GM23338 (cell line): ENCODE measurements at regions not wholly inside any gene's neighbourhood (a gene's known extent, or its start where the extent isn't known, plus 50 kb on each side); places are given as distances from the start of the nearest gene placed in this dataset.

ENCODE experiments used
- ATAC-seq: fragments of 200-7000 bp; cut with Tn5 transposase; 3 replicates; pipeline ENCODE4 v1.9.1; 2020
- DNase-seq: peaks from one replicate; pipeline ENCODE4 v3.0.0-alpha.2; 2015; ENCODE audit warnings: low spot score
- H2AFZ ChIP-seq: fragments of 200-600 bp; sonication (generic); 2 replicates; pipeline ENCODE4 v1.8.0; 2016; ENCODE audit warnings: antibody characterized with exemption, mild to moderate bottlenecking, moderate library complexity
- H3F3A ChIP-seq: fragments of 200-600 bp; sonication (generic); replicated peaks from 2 replicates; pipeline ENCODE4 v1.8.0; 2017; ENCODE audit warnings: antibody characterized with exemption, mixed run types, low read depth
- H3K27ac ChIP-seq: fragments of 200-600 bp; sonication (generic); 2 replicates; pipeline ENCODE4 v1.6.1; 2016; ENCODE audit warnings: low read depth
- H3K27me3 ChIP-seq: fragments of 200-600 bp; sonication (generic); 2 replicates; pipeline ENCODE4 v1.8.0; 2016; ENCODE audit warnings: mild to moderate bottlenecking, mixed run types, moderate library complexity; ENCODE audit not compliant: insufficient read depth
- H3K36me3 ChIP-seq: fragments of 200-600 bp; sonication (generic); 2 replicates; pipeline ENCODE4 v1.8.0; 2016; ENCODE audit warnings: mild to moderate bottlenecking; ENCODE audit not compliant: insufficient read depth
- H3K4me1 ChIP-seq: fragments of 200-600 bp; sonication (generic); 2 replicates; pipeline ENCODE4 v1.8.0; 2016; ENCODE audit warnings: mild to moderate bottlenecking, moderate library complexity; ENCODE audit not compliant: insufficient read depth
- H3K4me2 ChIP-seq: fragments of 200-600 bp; sonication (generic); 2 replicates; pipeline ENCODE4 v1.7.1; 2017; ENCODE audit warnings: mixed run types
- H3K4me3 ChIP-seq: fragments of 200-600 bp; sonication (generic); 2 replicates; pipeline ENCODE4 v1.6.1; 2016; ENCODE audit warnings: mixed run types
- H3K79me2 ChIP-seq: fragments of 200-600 bp; sonication (generic); replicated peaks from 2 replicates; pipeline ENCODE4 v1.8.0; 2017; ENCODE audit warnings: mild to moderate bottlenecking; ENCODE audit not compliant: insufficient read depth
- H3K9me2 ChIP-seq: fragments of 200-600 bp; sonication (generic); 2 replicates; pipeline ENCODE4 v1.8.0; 2017; ENCODE audit not compliant: insufficient read depth
- H4K20me1 ChIP-seq: fragments of 200-600 bp; sonication (generic); replicated peaks from 2 replicates; pipeline ENCODE4 v1.8.0; 2017; ENCODE audit warnings: mild to moderate bottlenecking; ENCODE audit not compliant: insufficient read depth
- H3K27ac Mint-ChIP-seq: 2 replicates; pipeline ENCODE4 v1.8.0; 2020; ENCODE audit warnings: inconsistent platforms, mild to moderate bottlenecking, moderate library complexity, mixed read lengths
- H3K27me3 Mint-ChIP-seq: 3 replicates; pipeline ENCODE4 v1.8.0; 2022; ENCODE audit warnings: low read depth, mild to moderate bottlenecking, moderate library complexity, mixed read lengths, inconsistent platforms; ENCODE audit not compliant: insufficient read depth, poor library complexity
- H3K36me3 Mint-ChIP-seq: 3 replicates; pipeline ENCODE4 v1.8.0; 2021; ENCODE audit warnings: low read depth, mild to moderate bottlenecking, inconsistent platforms, moderate library complexity, mixed read lengths
- H3K4me1 Mint-ChIP-seq: 3 replicates; pipeline ENCODE4 v1.8.0; 2020; ENCODE audit warnings: mild to moderate bottlenecking, inconsistent platforms, mixed read lengths
- H3K4me3 Mint-ChIP-seq: 3 replicates; pipeline ENCODE4 v1.8.0; 2021; ENCODE audit warnings: moderate library complexity, mild to moderate bottlenecking, inconsistent platforms, mixed read lengths
- H3K9me3 Mint-ChIP-seq: 3 replicates; pipeline ENCODE4 v1.8.0; 2020; ENCODE audit warnings: moderate library complexity, mild to moderate bottlenecking, inconsistent platforms, mixed read lengths
- CREB1 ChIP-seq: fragments of 250-450 bp; sonication (Bioruptor Pico); IDR thresholded peaks from 2 replicates; pipeline ENCODE4 v1.5.0; 2020; ENCODE audit warnings: low read depth, mild to moderate bottlenecking, moderate library complexity
- CTCF ChIP-seq, 2 experiments: fragments of 200-600 bp in 1 of 2; sonication (generic) in 1 of 2; conservative IDR thresholded peaks; 2 replicates each; pipeline versions ENCODE4 v1.5.1 to v1.6.1; 2016 to 2017; ENCODE audit warnings: antibody characterized with exemption in 2 of 2, low read depth in 2 of 2, mild to moderate bottlenecking in 2 of 2, moderate library complexity in 1 of 2
- ETS1 ChIP-seq: IDR thresholded peaks from 2 replicates; pipeline ENCODE4 v1.6.1; 2016; ENCODE audit warnings: antibody characterized with exemption
- EZH2 ChIP-seq: fragments of 200-600 bp; sonication (generic); IDR thresholded peaks from one replicate; pipeline ENCODE4 v1.8.0; 2017; ENCODE audit warnings: antibody characterized with exemption, mild to moderate bottlenecking, low read depth; ENCODE audit not compliant: unreplicated experiment
- EZH2phosphoT487 ChIP-seq: fragments of 200-600 bp; sonication (generic); IDR thresholded peaks from one replicate; pipeline ENCODE4 v1.8.1; 2018; ENCODE audit warnings: antibody characterized with exemption; ENCODE audit not compliant: unreplicated experiment
- JUNB ChIP-seq: IDR thresholded peaks from one replicate; pipeline ENCODE4 v1.6.1; 2016; ENCODE audit warnings: antibody characterized with exemption; ENCODE audit not compliant: unreplicated experiment
- NANOG ChIP-seq: IDR thresholded peaks from 2 replicates; pipeline ENCODE4 v1.6.1; 2016; ENCODE audit warnings: antibody characterized with exemption, borderline replicate concordance
- POLR2AphosphoS5 ChIP-seq: IDR thresholded peaks from 2 replicates; pipeline ENCODE4 v1.6.1; 2016; ENCODE audit warnings: antibody characterized with exemption, low read depth
- REST ChIP-seq: IDR thresholded peaks from one replicate; pipeline ENCODE4 v1.6.1; 2018; ENCODE audit warnings: antibody characterized with exemption; ENCODE audit not compliant: unreplicated experiment
- STAT1 ChIP-seq: IDR thresholded peaks from one replicate; pipeline ENCODE4 v1.6.1; 2016; ENCODE audit warnings: antibody characterized with exemption; ENCODE audit not compliant: unreplicated experiment
- ZNF114 ChIP-seq: fragments of 250-450 bp; sonication (Bioruptor Pico); IDR thresholded peaks from 2 replicates; pipeline ENCODE4 v1.5.0; 2020; ENCODE audit warnings: mild to moderate bottlenecking, moderate library complexity
- ZNF331 ChIP-seq: fragments of 250-450 bp; sonication (Bioruptor Pico); IDR thresholded peaks from 2 replicates; pipeline ENCODE4 v1.5.0; 2020; ENCODE audit warnings: low read depth, mild to moderate bottlenecking, moderate library complexity
- ZNF462 ChIP-seq: fragments of 250-450 bp; sonication (Bioruptor Pico); IDR thresholded peaks from 2 replicates; pipeline ENCODE4 v1.5.0; 2020; ENCODE audit warnings: mild to moderate bottlenecking, moderate library complexity

- no peaks in the 10 kb centered on the region for H3K4me1 Mint-ChIP-seq
- H3K27ac Mint-ChIP-seq: no peak overlapping the region
- Histone ChIP-seq H3F3A (no peaks in the 10 kb centered on the region), H2AFZ (no peak overlapping the region), H3K4me2 (no peak overlapping the region), H3K79me2 (no peaks in the 10 kb centered on the region), H3K27ac (no peak overlapping the region), H3K4me3 (no peak overlapping the region), H4K20me1 (no peaks in the 10 kb centered on the region), H3K9me2 (no peaks in the 10 kb centered on the region), H3K4me1 (no peaks in the 10 kb centered on the region), H3K27me3 (no peaks in the 10 kb centered on the region), H3K36me3 (no peaks in the 10 kb centered on the region)
- DNase-seq (no peak), ATAC-seq (no peak)
- no peaks in the 10 kb centered on the region for H3K9me3 Mint-ChIP-seq
- H3K27me3 Mint-ChIP-seq: no peaks in the 10 kb centered on the region
- no peaks in the 10 kb centered on the region for H3K36me3 Mint-ChIP-seq
- no peak overlapping the region for H3K4me3 Mint-ChIP-seq
- TF ChIP-seq JUNB (no peak), STAT1 (no peak), ETS1 (no peak), ZNF331 (CRISPR knock-in tag) (no peak), POLR2AphosphoS5 (no peak), CREB1 (CRISPR knock-in tag) (no peak), EZH2 (no peak), CTCF (conservative IDR thresholded peaks at IDR 0.05; ENCODE audit: low read depth in 2 of 2) (no peak), ZNF114 (CRISPR knock-in tag) (no peak), NANOG (no peak), REST (no peak), ZNF462 (CRISPR knock-in tag) (no peak), EZH2phosphoT487 (no peak)
These were observed 56.7 kb upstream of the RGS21 start for GRCh38 chr1:192260076-192260475.
